Panc1 (cell line): ENCODE measurements at regions not wholly inside any gene's neighbourhood (a gene's known extent, or its start where the extent isn't known, plus 50 kb on each side); places are given as distances from the start of the nearest gene placed in this dataset.

Experiments
- ATAC-seq: fragments of 200-7000 bp; cut with Tn5 transposase; 2 replicates; pipeline ENCODE4 v1.9.1; 2020; ENCODE audit warnings: mild to moderate bottlenecking, moderate library complexity
- BruUV-seq: library from RNA; stranded (reverse); fragments of 400-500 nt; replicated peaks from 2 replicates; lab custom pipeline; 2021; lab: Mats Ljungman, UMichigan
- CTCF ChIA-PET: fragments of 300-600 bp; sonication (Branson Sonifier 250); formaldehyde crosslinking; loops from one replicate; lab custom pipeline; 2022; ENCODE audit warnings: antibody characterized with exemption; lab: Charles Lee
- POLR2A ChIA-PET: fragments of 300-600 bp; sonication (Branson Sonifier 250); formaldehyde crosslinking; loops from one replicate; lab custom pipeline; 2022; ENCODE audit warnings: antibody characterized with exemption; lab: Charles Lee
- DNase-seq: peaks from one replicate; pipeline ENCODE4 v3.0.0-alpha.2; 2010; ENCODE audit warnings: low read depth, low spot score
- H3K27ac ChIP-seq: 2 replicates; pipeline ENCODE4 v1.5.1; 2011; ENCODE audit warnings: mild to moderate bottlenecking, low read length, inconsistent platforms
- H3K27me3 ChIP-seq: fragments of 200-500 bp; sonication (Bioruptor generic); 2 replicates; pipeline ENCODE4 v1.6.0; 2014; ENCODE audit warnings: low read length, inconsistent platforms; ENCODE audit not compliant: control insufficient read depth, insufficient read depth
- H3K36me3 ChIP-seq: fragments of 200-500 bp; sonication (Bioruptor generic); 2 replicates; pipeline ENCODE4 v1.5.1; 2014; ENCODE audit warnings: inconsistent platforms, mild to moderate bottlenecking, low read length, moderate library complexity; ENCODE audit not compliant: control insufficient read depth, insufficient read depth
- H3K4me1 ChIP-seq: 2 replicates; pipeline ENCODE4 v1.5.1; 2011; ENCODE audit warnings: inconsistent platforms, mild to moderate bottlenecking, low read length, moderate library complexity; ENCODE audit not compliant: control insufficient read depth, insufficient read depth
- H3K4me3 ChIP-seq, 2 experiments: 2 replicates each; pipeline ENCODE4 v1.5.1; 2011 to 2012; ENCODE audit warnings: low read depth in 2 of 2, low read length in 2 of 2, mild to moderate bottlenecking in 2 of 2, inconsistent platforms in 1 of 2, moderate library complexity in 1 of 2
- H3K9me3 ChIP-seq: fragments of 200-500 bp; sonication (Bioruptor generic); 2 replicates; pipeline ENCODE4 v1.5.1; 2014; ENCODE audit warnings: low read depth, mild to moderate bottlenecking, inconsistent platforms, low read length, moderate library complexity; ENCODE audit not compliant: control insufficient read depth, insufficient read depth
- CTCF ChIP-seq: fragments of 450-650 bp; IDR thresholded peaks from 2 replicates; pipeline ENCODE4 v1.5.1; 2017; ENCODE audit warnings: mild to moderate bottlenecking
- POLR2AphosphoS5 ChIP-seq: IDR thresholded peaks from 2 replicates; pipeline ENCODE4 v1.6.1; 2012; ENCODE audit warnings: mild to moderate bottlenecking, low read depth, low read length, moderate library complexity
- REST ChIP-seq, 2 experiments: IDR thresholded peaks; 2 replicates each; pipeline ENCODE4 v1.6.1; 2011 to 2012; ENCODE audit warnings: low read depth in 2 of 2, control low read depth in 1 of 2, low read length in 1 of 2, mild to moderate bottlenecking in 1 of 2, moderate library complexity in 1 of 2; ENCODE audit not compliant: insufficient read depth in 1 of 2
- SIN3A ChIP-seq: IDR thresholded peaks from 2 replicates; pipeline ENCODE4 v1.6.1; 2012; ENCODE audit warnings: low read depth, mild to moderate bottlenecking, low read length, moderate library complexity, borderline replicate concordance; ENCODE audit not compliant: insufficient read depth
- TCF7L2 ChIP-seq: IDR thresholded peaks from 2 replicates; pipeline ENCODE4 v1.6.1; 2011; ENCODE audit warnings: mild to moderate bottlenecking, low read depth, low read length, inconsistent platforms
- in situ Hi-C: cut with HindIII; loops from 2 replicates; pipeline ENCODE4 v1.10.0; 2016; ENCODE audit warnings: low sequenced_read_pairs, low pct_unique_long_range_greater_than_20kb
- intact Hi-C: fragments of 100-400 bp; cut with micrococcal nuclease; formaldehyde crosslinking; loops from one replicate; pipeline ENCODE4 v1.10.0; 2022; ENCODE audit not compliant: unreplicated experiment

GRCh38 chr5:110899566-110900412 is 161.0 kb downstream of the SLC25A46 start:
- ChIA-PET CTCF (no interaction called here), POLR2A (no interaction called here)
- no peak overlapping the region for H3K4me3 ChIP-seq
- no peaks in the 10 kb centered on the region for H3K4me1 ChIP-seq
- H3K27me3 ChIP-seq = no peaks in the 10 kb centered on the region
- in situ Hi-C loops (no loop called here), intact Hi-C loops (no loop called here)
- no peak for DNase-seq
- no peak overlapping the region for H3K27ac ChIP-seq
- no TSS peak for BruUV-seq
- TF ChIP-seq CTCF (no peak), SIN3A (no peak), POLR2AphosphoS5 (no peak), REST (IDR thresholded peaks at IDR 0.05; ENCODE audit: insufficient read depth in 1 of 2, low read depth in 2 of 2, low read length in 1 of 2) (no peak), TCF7L2 (no peak)
- ATAC-seq = no peak
- H3K36me3 ChIP-seq = no peaks in the 10 kb centered on the region
- H3K9me3 ChIP-seq = no peaks in the 10 kb centered on the region

GRCh38 chr5:110900829-110901228 is 162.0 kb downstream of the SLC25A46 start:
- Histone ChIP-seq H3K9me3 (no peaks in the 10 kb centered on the region), H3K27ac (no peak overlapping the region), H3K27me3 (no peaks in the 10 kb centered on the region), H3K36me3 (no peaks in the 10 kb centered on the region), H3K4me1 (no peaks in the 10 kb centered on the region), H3K4me3 (no peak overlapping the region)
- BruUV-seq = no TSS peak
- intact Hi-C loops (no loop called here), in situ Hi-C loops (no loop called here)
- ChIA-PET CTCF (no interaction called here), POLR2A (no interaction called here)
- TF ChIP-seq REST (IDR thresholded peaks at IDR 0.05; ENCODE audit: insufficient read depth in 1 of 2, low read depth in 2 of 2, low read length in 1 of 2) (no peak), SIN3A (no peak), POLR2AphosphoS5 (no peak), CTCF (no peak), TCF7L2 (no peak)
- DNase-seq (peak; percentile 73), ATAC-seq (no peak)
